ENCODE measurements at regions not wholly inside any gene's neighbourhood (a gene's known extent, or its start where the extent isn't known, plus 50 kb on each side); places are given as distances from the start of the nearest gene placed in this dataset.

- TF ChIP-seq SP4 (IDR thresholded peaks at IDR 0.05; ENCODE audit: low read length) (no peak), EZH2 (IDR thresholded peaks at IDR 0.05; ENCODE audit: low read depth, low read length, severe bottlenecking) (no peak), ATF3 (IDR thresholded peaks at IDR 0.05; ENCODE audit: insufficient read depth, low read depth, low read length) (no peak), TCF12 (IDR thresholded peaks at IDR 0.05; ENCODE audit: low read depth, low read length) (no peak), GABPA (IDR thresholded peaks at IDR 0.05; ENCODE audit: borderline replicate concordance, insufficient read depth, low read length) (no peak), TBP (IDR thresholded peaks at IDR 0.05; ENCODE audit: low read depth, low read length) (no peak), RXRA (IDR thresholded peaks at IDR 0.05; ENCODE audit: insufficient read depth, low read depth, low read length) (no peak)
These were observed 71.8 kb upstream of the TSHZ3 start (continued) for GRCh38 chr19:31421082-31421481.
